Calu3 (cell line): ENCODE measurements at regions not wholly inside any gene's neighbourhood (a gene's known extent, or its start where the extent isn't known, plus 50 kb on each side); places are given as distances from the start of the nearest gene placed in this dataset.

Experiments
- BruUV-seq: library from RNA; stranded (reverse); fragments of 400-500 nt; replicated peaks from 2 replicates; lab custom pipeline; 2021; lab: Mats Ljungman, UMichigan
- CTCF ChIA-PET: fragments of 300-600 bp; sonication (Branson Sonifier 250); formaldehyde crosslinking; loops from one replicate; lab custom pipeline; 2022; ENCODE audit warnings: antibody characterized with exemption; lab: Charles Lee
- DNase-seq: peaks from one replicate; pipeline ENCODE4 v3.0.0; 2022
- H3K27ac Mint-ChIP-seq: one replicate; pipeline ENCODE4 v1.8.0; 2022; ENCODE audit warnings: mixed read lengths; ENCODE audit not compliant: unreplicated experiment
- H3K27me3 Mint-ChIP-seq: one replicate; pipeline ENCODE4 v1.8.0; 2022; ENCODE audit warnings: mixed read lengths; ENCODE audit not compliant: unreplicated experiment
- H3K36me3 Mint-ChIP-seq: one replicate; pipeline ENCODE4 v1.8.0; 2022; ENCODE audit warnings: mild to moderate bottlenecking, moderate library complexity, mixed read lengths; ENCODE audit not compliant: insufficient read depth, unreplicated experiment
- H3K4me1 Mint-ChIP-seq: one replicate; pipeline ENCODE4 v1.8.0; 2022; ENCODE audit warnings: mild to moderate bottlenecking, low read depth, mixed read lengths; ENCODE audit not compliant: unreplicated experiment
- H3K4me3 Mint-ChIP-seq: one replicate; pipeline ENCODE4 v1.8.0; 2022; ENCODE audit warnings: mild to moderate bottlenecking, low read depth, moderate library complexity, mixed read lengths; ENCODE audit not compliant: unreplicated experiment
- H3K9me3 Mint-ChIP-seq: one replicate; pipeline ENCODE4 v1.8.0; 2022; ENCODE audit warnings: low read depth, mixed read lengths; ENCODE audit not compliant: unreplicated experiment
- intact Hi-C: fragments of 100-400 bp; cut with micrococcal nuclease; formaldehyde crosslinking; loops from one replicate; pipeline ENCODE4 v1.10.0; 2022; ENCODE audit not compliant: unreplicated experiment
- TF ChIP-seq, protein P1 (sequence below): fragments of 200-600 bp; IDR thresholded peaks from one replicate; pipeline ENCODE4 v1.8.0; 2022; ENCODE audit warnings: antibody characterized with exemption; ENCODE audit not compliant: unreplicated experiment

DNA sequence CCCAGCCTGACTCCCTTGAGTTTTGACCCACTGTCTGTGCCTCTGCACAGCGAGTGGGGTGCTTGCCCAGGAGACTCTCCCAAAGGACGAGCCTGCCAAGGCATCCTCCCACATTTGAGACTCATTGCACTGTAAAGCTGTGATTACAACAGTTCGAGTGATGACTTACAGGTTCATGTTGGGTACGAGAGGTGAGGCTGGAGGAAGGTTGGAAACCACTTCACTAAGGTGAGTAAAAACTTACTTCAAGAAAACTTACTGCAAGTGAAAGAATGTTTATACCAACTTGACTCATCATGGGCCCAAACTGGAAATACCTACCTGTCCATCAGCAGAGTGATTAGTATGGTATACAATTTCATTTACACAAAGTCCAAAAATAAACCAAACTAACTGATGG, 360.1 kb upstream of the CDH11 start:
- Mint-ChIP-seq H3K4me1 (no peaks in the 10 kb centered on the region), H3K36me3 (no peaks in the 10 kb centered on the region), H3K9me3 (peaks cover 14% of the 10 kb centered on the region), H3K27me3 (no peaks in the 10 kb centered on the region), H3K4me3 (no peak overlapping the region), H3K27ac (no peak overlapping the region)
- CTCF ChIA-PET: no interaction called here
- intact Hi-C loops: no loop called here
- TF ChIP-seq, protein P1, sequence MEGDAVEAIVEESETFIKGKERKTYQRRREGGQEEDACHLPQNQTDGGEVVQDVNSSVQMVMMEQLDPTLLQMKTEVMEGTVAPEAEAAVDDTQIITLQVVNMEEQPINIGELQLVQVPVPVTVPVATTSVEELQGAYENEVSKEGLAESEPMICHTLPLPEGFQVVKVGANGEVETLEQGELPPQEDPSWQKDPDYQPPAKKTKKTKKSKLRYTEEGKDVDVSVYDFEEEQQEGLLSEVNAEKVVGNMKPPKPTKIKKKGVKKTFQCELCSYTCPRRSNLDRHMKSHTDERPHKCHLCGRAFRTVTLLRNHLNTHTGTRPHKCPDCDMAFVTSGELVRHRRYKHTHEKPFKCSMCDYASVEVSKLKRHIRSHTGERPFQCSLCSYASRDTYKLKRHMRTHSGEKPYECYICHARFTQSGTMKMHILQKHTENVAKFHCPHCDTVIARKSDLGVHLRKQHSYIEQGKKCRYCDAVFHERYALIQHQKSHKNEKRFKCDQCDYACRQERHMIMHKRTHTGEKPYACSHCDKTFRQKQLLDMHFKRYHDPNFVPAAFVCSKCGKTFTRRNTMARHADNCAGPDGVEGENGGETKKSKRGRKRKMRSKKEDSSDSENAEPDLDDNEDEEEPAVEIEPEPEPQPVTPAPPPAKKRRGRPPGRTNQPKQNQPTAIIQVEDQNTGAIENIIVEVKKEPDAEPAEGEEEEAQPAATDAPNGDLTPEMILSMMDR: no peak
- no TSS peak for BruUV-seq
- DNase-seq: no peak

DNA sequence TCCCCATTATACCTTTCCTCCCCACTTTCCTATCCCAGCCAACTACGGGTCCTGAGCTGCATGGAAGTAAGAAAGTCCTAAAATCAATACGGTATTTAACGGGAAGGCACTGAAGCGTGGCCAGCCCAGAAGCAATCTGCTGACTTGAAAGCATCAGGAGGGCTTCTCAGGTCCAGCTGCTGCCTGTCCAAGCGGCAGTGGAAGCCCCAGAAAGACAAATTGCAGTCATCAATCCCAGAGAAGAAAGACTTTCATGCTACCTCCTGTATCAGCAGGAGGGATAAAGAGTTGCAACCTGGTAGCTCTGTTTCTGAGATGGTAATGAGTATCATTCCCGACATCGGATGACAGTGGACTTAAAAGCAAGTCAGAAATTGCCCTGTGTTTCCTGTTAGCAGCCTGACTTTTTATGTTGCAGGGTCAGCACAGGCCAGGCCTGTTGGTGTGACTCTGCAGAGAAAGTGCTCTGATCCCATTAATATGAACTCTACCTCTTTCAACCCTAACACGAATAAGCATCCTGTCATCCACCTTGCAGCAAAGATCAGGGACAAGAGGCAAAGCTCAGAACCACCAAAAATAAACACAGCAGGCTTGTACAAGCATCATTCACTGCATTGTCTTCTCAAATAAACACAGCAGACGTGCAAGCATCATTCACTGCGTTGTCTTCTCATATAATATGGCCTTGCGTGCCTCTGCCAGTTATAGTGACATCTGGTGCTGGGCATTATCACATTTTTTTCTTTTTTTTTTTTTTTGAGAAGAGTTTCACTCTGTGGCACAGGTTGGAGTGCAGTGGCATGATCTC, 358.6 kb upstream of the CDH11 start:
- no peaks in the 10 kb centered on the region for H3K27me3 Mint-ChIP-seq
- CTCF ChIA-PET: no interaction called here
- intact Hi-C loops: no loop called here
- peaks cover 14% of the 10 kb centered on the region for H3K9me3 Mint-ChIP-seq
- TF ChIP-seq, protein P1: no peak
- DNase-seq: no peak
- no TSS peak for BruUV-seq
- H3K4me1 Mint-ChIP-seq: no peaks in the 10 kb centered on the region
- no peak overlapping the region for H3K4me3 Mint-ChIP-seq
- H3K27ac Mint-ChIP-seq: no peak overlapping the region
- H3K36me3 Mint-ChIP-seq: no peaks in the 10 kb centered on the region

DNA sequence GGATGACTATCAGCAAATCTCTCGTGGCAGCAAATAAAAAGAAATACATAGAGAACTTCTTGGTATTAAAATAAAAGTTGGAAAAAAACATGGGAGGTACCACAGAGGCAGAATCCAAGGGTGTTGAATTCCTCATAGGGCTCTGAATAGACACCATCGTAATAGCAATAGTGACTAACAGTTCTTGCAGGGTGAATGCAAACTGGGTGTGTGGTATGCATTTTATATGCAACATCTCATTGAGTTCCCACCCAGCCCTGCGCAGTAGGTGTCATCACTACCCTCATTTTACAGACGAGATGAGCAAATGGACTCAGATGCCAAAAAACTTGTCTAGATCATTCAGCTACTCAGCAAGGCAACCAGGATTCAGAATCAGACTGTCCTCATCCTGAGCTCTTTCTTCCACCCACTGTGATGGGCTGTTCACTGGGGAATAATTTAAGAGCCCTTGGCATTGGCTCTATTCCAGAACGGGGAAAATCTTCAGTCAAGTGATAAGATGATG, 354.6 kb upstream of the CDH11 start:
- Mint-ChIP-seq H3K4me1 (no peaks in the 10 kb centered on the region), H3K36me3 (no peaks in the 10 kb centered on the region), H3K27ac (no peak overlapping the region), H3K27me3 (no peaks in the 10 kb centered on the region), H3K4me3 (no peak overlapping the region), H3K9me3 (peaks cover 10% of the 10 kb centered on the region)
- intact Hi-C loops: no loop called here
- TF ChIP-seq, protein P1: no peak
- DNase-seq: no peak
- CTCF ChIA-PET: no interaction called here
- BruUV-seq: no TSS peak

DNA sequence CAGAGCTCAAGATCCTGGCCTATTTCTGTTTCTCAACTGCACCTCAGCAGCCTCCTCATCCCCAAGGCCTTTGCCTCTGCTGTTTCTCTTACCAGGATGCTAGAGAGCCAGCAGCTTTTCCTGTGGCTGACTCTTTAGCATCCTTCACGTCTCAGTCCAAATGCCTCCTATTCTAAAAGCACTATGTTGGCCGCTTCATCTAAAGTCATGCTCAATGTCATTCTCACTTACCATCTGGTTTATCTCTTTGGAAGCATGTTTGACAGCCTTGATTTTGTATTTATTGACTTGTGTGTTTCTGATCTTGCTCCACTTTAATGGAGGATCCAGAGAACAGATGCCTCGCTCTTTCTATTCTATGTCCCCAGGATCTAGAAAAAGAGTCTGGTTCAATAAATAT, 351.8 kb upstream of the CDH11 start:
- Mint-ChIP-seq H3K9me3 (peaks cover 18% of the 10 kb centered on the region), H3K4me1 (no peaks in the 10 kb centered on the region), H3K27ac (no peak overlapping the region), H3K36me3 (no peaks in the 10 kb centered on the region), H3K27me3 (no peaks in the 10 kb centered on the region), H3K4me3 (no peak overlapping the region)
- no peak for DNase-seq
- BruUV-seq: no TSS peak
- CTCF ChIA-PET: no interaction called here
- TF ChIP-seq, protein P1: no peak
- intact Hi-C loops: no loop called here
